ENCODE measurements at regions not wholly inside any gene's neighbourhood (a gene's known extent, or its start where the extent isn't known, plus 50 kb on each side); places are given as distances from the start of the nearest gene placed in this dataset.

DNA sequence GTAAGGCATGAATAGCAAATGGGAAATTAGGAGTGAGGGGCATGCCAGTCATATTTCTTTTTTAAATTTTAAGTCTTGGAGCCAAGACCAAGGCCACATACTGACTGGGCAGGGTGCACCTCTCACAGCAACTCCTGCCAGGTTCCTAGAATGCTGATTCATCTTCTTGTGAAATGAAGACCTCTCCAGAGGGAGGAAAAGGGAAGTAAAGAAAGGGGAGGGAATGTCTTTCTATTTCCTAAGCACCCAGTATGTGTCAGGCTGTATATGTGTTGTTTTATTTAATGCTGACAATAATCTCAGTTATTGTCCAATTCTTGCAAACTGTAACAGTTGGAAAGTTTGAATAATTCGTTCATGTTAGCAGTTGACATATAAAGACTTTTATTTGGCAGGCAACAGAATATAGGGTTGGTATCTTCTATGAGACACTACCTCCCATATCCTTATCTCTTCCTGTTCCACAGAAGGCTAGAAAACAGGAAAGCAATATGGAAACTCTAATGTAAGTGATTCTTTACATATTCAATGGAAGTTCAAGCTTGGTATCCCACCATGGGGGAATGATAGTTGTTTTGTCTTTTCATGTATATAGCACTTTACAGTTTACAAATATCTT, 259.1 kb upstream of the USP24 start:
- TF ChIP-seq, protein P1, sequence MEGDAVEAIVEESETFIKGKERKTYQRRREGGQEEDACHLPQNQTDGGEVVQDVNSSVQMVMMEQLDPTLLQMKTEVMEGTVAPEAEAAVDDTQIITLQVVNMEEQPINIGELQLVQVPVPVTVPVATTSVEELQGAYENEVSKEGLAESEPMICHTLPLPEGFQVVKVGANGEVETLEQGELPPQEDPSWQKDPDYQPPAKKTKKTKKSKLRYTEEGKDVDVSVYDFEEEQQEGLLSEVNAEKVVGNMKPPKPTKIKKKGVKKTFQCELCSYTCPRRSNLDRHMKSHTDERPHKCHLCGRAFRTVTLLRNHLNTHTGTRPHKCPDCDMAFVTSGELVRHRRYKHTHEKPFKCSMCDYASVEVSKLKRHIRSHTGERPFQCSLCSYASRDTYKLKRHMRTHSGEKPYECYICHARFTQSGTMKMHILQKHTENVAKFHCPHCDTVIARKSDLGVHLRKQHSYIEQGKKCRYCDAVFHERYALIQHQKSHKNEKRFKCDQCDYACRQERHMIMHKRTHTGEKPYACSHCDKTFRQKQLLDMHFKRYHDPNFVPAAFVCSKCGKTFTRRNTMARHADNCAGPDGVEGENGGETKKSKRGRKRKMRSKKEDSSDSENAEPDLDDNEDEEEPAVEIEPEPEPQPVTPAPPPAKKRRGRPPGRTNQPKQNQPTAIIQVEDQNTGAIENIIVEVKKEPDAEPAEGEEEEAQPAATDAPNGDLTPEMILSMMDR (IDR thresholded peaks at IDR 0.05) = no peak
- TF ChIP-seq POLR2A (IDR thresholded peaks at IDR 0.05) (no peak), EP300 (IDR thresholded peaks at IDR 0.05) (peak in 1 of 2 donors; percentile 36)

All from tibial nerve (tissue), 4 donors.